ENCODE measurements at regions not wholly inside any gene's neighbourhood (a gene's known extent, or its start where the extent isn't known, plus 50 kb on each side); places are given as distances from the start of the nearest gene placed in this dataset.

- no peaks in the 10 kb centered on the region for H3K4me1 ChIP-seq (ENCODE audit: control insufficient read depth in 4 of 4, insufficient read depth in 4 of 4, low read length in 3 of 4)
- no peak overlapping the region for H3K9ac ChIP-seq (ENCODE audit: low read depth in 1 of 2, low read length in 2 of 2)
- no peak for DNase-seq (ENCODE audit: low spot score)
- WGBS = 41% methylated on average over 2 of the region's 2 CpGs
- peaks cover 0 to 5% (median 0%) of the 10 kb centered on the region in 4 donors for H3K27me3 ChIP-seq (ENCODE audit: control insufficient read depth in 4 of 4, insufficient read depth in 4 of 4, low read length in 3 of 4)
- H3K9me3 ChIP-seq (ENCODE audit: control insufficient read depth in 4 of 4, low read length in 3 of 4) = no peaks in the 10 kb centered on the region
- H3K27ac ChIP-seq (ENCODE audit: low read depth in 1 of 2, low read length in 2 of 2) = no peak overlapping the region
- no peak overlapping the region for H3K4me3 ChIP-seq (ENCODE audit: low read depth in 1 of 3, low read length in 3 of 3)
- H3K36me3 ChIP-seq (ENCODE audit: control insufficient read depth in 4 of 4, insufficient read depth in 3 of 4, low read depth in 1 of 4, low read length in 3 of 4) = no peaks in the 10 kb centered on the region
- TF ChIP-seq HNF4G (IDR thresholded peaks at IDR 0.05) = no peak
- TF ChIP-seq RAD21 (IDR thresholded peaks at IDR 0.05) = no peak
These were observed 230.1 kb upstream of the MIR17HG start for GRCh38 chr13:91117351-91117750.

GRCh38 chr13:91119643-91120042, 227.8 kb upstream of the MIR17HG start:
- no peak overlapping the region for H3K4me3 ChIP-seq (ENCODE audit: low read depth in 1 of 3, low read length in 3 of 3)
- no peak for DNase-seq (ENCODE audit: low spot score)
- no peaks in the 10 kb centered on the region for H3K36me3 ChIP-seq (ENCODE audit: control insufficient read depth in 4 of 4, insufficient read depth in 3 of 4, low read depth in 1 of 4, low read length in 3 of 4)
- H3K27me3 ChIP-seq (ENCODE audit: control insufficient read depth in 4 of 4, insufficient read depth in 4 of 4, low read length in 3 of 4) = peaks cover 0 to 5% (median 0%) of the 10 kb centered on the region in 4 donors
- 77% methylated on average over 3 of the region's 3 CpGs for WGBS
- no peak overlapping the region for H3K27ac ChIP-seq (ENCODE audit: low read depth in 1 of 2, low read length in 2 of 2)
- H3K9ac ChIP-seq (ENCODE audit: low read depth in 1 of 2, low read length in 2 of 2) = no peak overlapping the region
- H3K9me3 ChIP-seq (ENCODE audit: control insufficient read depth in 4 of 4, low read length in 3 of 4) = no peaks in the 10 kb centered on the region
- TF ChIP-seq MAX (IDR thresholded peaks at IDR 0.05) (no peak), HNF4G (IDR thresholded peaks at IDR 0.05) (no peak), FOXA2 (IDR thresholded peaks at IDR 0.05) (no peak), EGR1 (IDR thresholded peaks at IDR 0.05; ENCODE audit: low read depth in 2 of 2) (no peak), YY1 (IDR thresholded peaks at IDR 0.05) (no peak), SP1 (IDR thresholded peaks at IDR 0.05) (no peak), NR2F2 (IDR thresholded peaks at IDR 0.05) (no peak), RAD21 (IDR thresholded peaks at IDR 0.05) (no peak), FOXA1 (IDR thresholded peaks at IDR 0.05) (no peak)
- H3K4me1 ChIP-seq (ENCODE audit: control insufficient read depth in 4 of 4, insufficient read depth in 4 of 4, low read length in 3 of 4) = no peaks in the 10 kb centered on the region

- no peaks in the 10 kb centered on the region for H3K4me1 ChIP-seq (ENCODE audit: control insufficient read depth in 4 of 4, insufficient read depth in 4 of 4, low read length in 3 of 4)
- peaks cover 0 to 3% (median 0%) of the 10 kb centered on the region in 4 donors for H3K27me3 ChIP-seq (ENCODE audit: control insufficient read depth in 4 of 4, insufficient read depth in 4 of 4, low read length in 3 of 4)
- TF ChIP-seq TAF1 (conservative IDR thresholded peaks at IDR 0.05) (no peak), GABPA (IDR thresholded peaks at IDR 0.05 in 1 of 2, conservative IDR thresholded peaks at IDR 0.05 in 1 of 2) (no peak), ATF3 (IDR thresholded peaks at IDR 0.05) (no peak), NR2F2 (IDR thresholded peaks at IDR 0.05) (no peak), RAD21 (IDR thresholded peaks at IDR 0.05) (no peak), RXRA (IDR thresholded peaks at IDR 0.05) (no peak), JUND (IDR thresholded peaks at IDR 0.05) (no peak), CTCF (IDR thresholded peaks at IDR 0.05; ENCODE audit: low read depth, low read length, missing input control) (no peak), HNF4A (conservative IDR thresholded peaks at IDR 0.05) (no peak), REST (IDR thresholded peaks at IDR 0.05) (no peak), FOXA2 (IDR thresholded peaks at IDR 0.05) (no peak), MAX (IDR thresholded peaks at IDR 0.05) (no peak), FOXA1 (IDR thresholded peaks at IDR 0.05) (no peak), EGR1 (IDR thresholded peaks at IDR 0.05; ENCODE audit: low read depth in 2 of 2) (no peak), ZBTB33 (IDR thresholded peaks at IDR 0.05) (no peak), HNF4G (IDR thresholded peaks at IDR 0.05) (no peak)
- no peak overlapping the region for H3K4me3 ChIP-seq (ENCODE audit: low read depth in 1 of 3, low read length in 3 of 3)
- no peaks in the 10 kb centered on the region for H3K9me3 ChIP-seq (ENCODE audit: control insufficient read depth in 4 of 4, low read length in 3 of 4)
- H3K36me3 ChIP-seq (ENCODE audit: control insufficient read depth in 4 of 4, insufficient read depth in 3 of 4, low read depth in 1 of 4, low read length in 3 of 4) = no peaks in the 10 kb centered on the region
- H3K27ac ChIP-seq (ENCODE audit: low read depth in 1 of 2, low read length in 2 of 2) = no peak overlapping the region
- no peak overlapping the region for H3K9ac ChIP-seq (ENCODE audit: low read depth in 1 of 2, low read length in 2 of 2)
- no peak for DNase-seq (ENCODE audit: low spot score)
- 80% methylated on average over 1 of the region's 1 CpG for WGBS
These were observed 224.7 kb upstream of the MIR17HG start for GRCh38 chr13:91122766-91123165.

All from liver (tissue), 8 donors.